K562 (cell line): ENCODE measurements at regions not wholly inside any gene's neighbourhood (a gene's known extent, or its start where the extent isn't known, plus 50 kb on each side); places are given as distances from the start of the nearest gene placed in this dataset.

Experiments used
- ATAC-seq: fragments of 200-7000 bp; cut with Tn5 transposase; 3 replicates; pipeline ENCODE4 v1.9.1; 2020; ENCODE audit warnings: moderate library complexity
- BruUV-seq: library from RNA; stranded (reverse); fragments of 400-500 nt; replicated peaks from 2 replicates; lab custom pipeline; 2021; lab: Mats Ljungman, UMichigan
- CTCF ChIA-PET: fragments of 300-600 bp; formaldehyde crosslinking; extraction: SDS; loops from one replicate; lab custom pipeline; 2021; ENCODE audit warnings: low intra/inter-chr PET ratio; lab: Yijun Ruan, JAX
- POLR2A ChIA-PET: fragments of 300-600, 350-650 bp; sonication (Branson Sonifier 250); formaldehyde crosslinking; extraction: SDS; loops from one replicate; lab custom pipeline; 2021; ENCODE audit warnings: antibody characterized with exemption, inconsistent platforms; lab: Yijun Ruan, JAX
- DNase-seq, 4 experiments: peaks; one replicate each; pipeline versions ENCODE4 v3.0.0 to v3.0.0-alpha.2; 2011 to 2018; ENCODE audit warnings: low spot score in 3 of 4, mixed read lengths in 3 of 4; ENCODE audit errors: extremely low read depth in 1 of 4
- FAIRE-seq: peaks from 2 replicates; lab custom pipeline; 2011; peaks lifted over from hg19 to GRCh38; lab: Jason Lieb, UNC
- H2AFZ ChIP-seq: 2 replicates; pipeline ENCODE4 v1.6.0; 2011; ENCODE audit warnings: low read depth, low read length, control low read depth, inconsistent platforms
- H3K27ac ChIP-seq: fragments of 200-600 bp; 3 replicates; pipeline ENCODE4 v1.8.0; 2011; ENCODE audit warnings: low read depth, mild to moderate bottlenecking, control low read depth, inconsistent platforms, low read length, moderate library complexity, mixed read lengths; ENCODE audit errors: extremely low read depth
- H3K27me3 ChIP-seq, 2 experiments: fragments of 300-600 bp in 1 of 2; 2 replicates in 1 of 2; 3 replicates in 1 of 2; pipeline versions ENCODE4 v1.6.0 to v1.8.0; 2011; ENCODE audit warnings: inconsistent platforms in 2 of 2, low read length in 2 of 2, mild to moderate bottlenecking in 1 of 2, mixed read lengths in 1 of 2, moderate library complexity in 1 of 2; ENCODE audit not compliant: control insufficient read depth in 2 of 2, insufficient read depth in 2 of 2
- H3K36me3 ChIP-seq: fragments of 300-600 bp; 3 replicates; pipeline ENCODE4 v1.8.0; 2011; ENCODE audit warnings: mild to moderate bottlenecking, low read length, inconsistent platforms; ENCODE audit not compliant: control insufficient read depth, insufficient read depth
- H3K4me1 ChIP-seq, 2 experiments: fragments of 200-600 bp in 1 of 2; replicated peaks in 1 of 2; 2 replicates in 1 of 2; 3 replicates in 1 of 2; pipeline versions ENCODE4 v1.5.1 to v1.8.0; 2011; ENCODE audit warnings: inconsistent platforms in 2 of 2, low read length in 2 of 2, mild to moderate bottlenecking in 1 of 2, mixed read lengths in 1 of 2, moderate library complexity in 1 of 2; ENCODE audit not compliant: control insufficient read depth in 2 of 2, insufficient read depth in 2 of 2
- H3K4me2 ChIP-seq: 2 replicates; pipeline ENCODE4 v1.6.1; 2011; ENCODE audit warnings: low read length, control low read depth, inconsistent platforms, mixed read lengths; ENCODE audit not compliant: insufficient read depth
- H3K4me3 ChIP-seq: fragments of 200-600 bp; sonication (generic), shearing (Covaris generic); 2 replicates; pipeline ENCODE4 v1.5.1; 2016; ENCODE audit warnings: control low read depth, inconsistent platforms
- H3K79me2 ChIP-seq: fragments of 200-600 bp; 3 replicates; pipeline ENCODE4 v1.8.0; 2011; ENCODE audit warnings: low read length, inconsistent platforms; ENCODE audit not compliant: control insufficient read depth, insufficient read depth
- H3K9ac ChIP-seq, 2 experiments: 2 replicates each; pipeline versions ENCODE4 v1.6.0 to v1.6.1; 2011; ENCODE audit warnings: low read depth in 2 of 2, low read length in 2 of 2, control low read depth in 1 of 2, inconsistent platforms in 1 of 2, mild to moderate bottlenecking in 1 of 2, mixed read lengths in 1 of 2; ENCODE audit not compliant: insufficient read depth in 1 of 2
- H3K9me1 ChIP-seq: one replicate; pipeline ENCODE4 v1.6.0; 2011; ENCODE audit warnings: inconsistent platforms, mild to moderate bottlenecking, low read length, moderate library complexity; ENCODE audit not compliant: control insufficient read depth, insufficient read depth
- H3K9me3 ChIP-seq: replicated peaks from 2 replicates; pipeline ENCODE4 v1.5.1; 2011; ENCODE audit warnings: low read depth, low read length, inconsistent platforms; ENCODE audit not compliant: control insufficient read depth, insufficient read depth
- H4K20me1 ChIP-seq: replicated peaks from 2 replicates; pipeline ENCODE4 v1.6.1; 2011; ENCODE audit warnings: low read length, inconsistent platforms, mixed read lengths; ENCODE audit not compliant: control insufficient read depth, insufficient read depth
- BCL6 ChIP-seq: fragments of 250-450 bp; sonication (Bioruptor Pico); IDR thresholded peaks from 2 replicates; pipeline ENCODE4 v1.4.0; 2020
- BCOR ChIP-seq: fragments of 450-650 bp; IDR thresholded peaks from 2 replicates; pipeline ENCODE4 v1.6.1; 2016
- CHD2 ChIP-seq: IDR thresholded peaks from 2 replicates; pipeline ENCODE4 v1.6.1; 2011; ENCODE audit warnings: low read depth, low read length
- FOSL1 ChIP-seq: fragments of 200-800 bp; sonication (Bioruptor generic); conservative IDR thresholded peaks from 2 replicates; pipeline ENCODE4 v1.6.1; 2016; ENCODE audit warnings: missing genetic modification characterization, missing compliant biosample characterization
- GTF2E2 ChIP-seq: fragments of 200-800 bp; sonication (Bioruptor generic); IDR thresholded peaks from 2 replicates; pipeline ENCODE4 v1.6.1; 2016; ENCODE audit warnings: missing genetic modification characterization, missing compliant biosample characterization
- HNRNPH1 ChIP-seq: fragments of 200-400 bp; formaldehyde crosslinking; optimal IDR thresholded peaks from 2 replicates; pipeline ENCODE3; 2017; ENCODE audit warnings: low read depth, mild to moderate bottlenecking, low read length, moderate library complexity
- KDM5B ChIP-seq: fragments of 200-600 bp; sonication (generic); IDR thresholded peaks from 2 replicates; pipeline ENCODE4 v1.6.1; 2012; ENCODE audit warnings: low read depth, mild to moderate bottlenecking, moderate library complexity, low read length, control low read depth, inconsistent platforms; ENCODE audit not compliant: insufficient replicate concordance
- MTA3 ChIP-seq: fragments of 450-650 bp; formaldehyde crosslinking; IDR thresholded peaks from 2 replicates; pipeline ENCODE4 v1.6.1; 2017; ENCODE audit warnings: mild to moderate bottlenecking, borderline replicate concordance
- NFYB ChIP-seq: IDR thresholded peaks from 2 replicates; pipeline ENCODE4 v1.6.1; 2011; ENCODE audit warnings: mild to moderate bottlenecking, moderate library complexity; ENCODE audit not compliant: insufficient read length; ENCODE audit errors: extremely low read depth
- RBM17 ChIP-seq: fragments of 200-400 bp; formaldehyde crosslinking; IDR thresholded peaks from 2 replicates; pipeline ENCODE4 v1.6.1; 2017; ENCODE audit warnings: low read depth, mild to moderate bottlenecking, low read length, borderline replicate concordance
- SRSF7 ChIP-seq: fragments of 200-400 bp; formaldehyde crosslinking; optimal IDR thresholded peaks from 2 replicates; pipeline ENCODE3; 2017; ENCODE audit warnings: mild to moderate bottlenecking, low read depth, low read length
- STAG1 ChIP-seq: sonication (generic); formaldehyde crosslinking; IDR thresholded peaks from 2 replicates; pipeline ENCODE4 v1.5.0; 2020; ENCODE audit warnings: missing genetic modification reagents, borderline replicate concordance
- ZBTB7A ChIP-seq: IDR thresholded peaks from 2 replicates; pipeline ENCODE4 v1.6.1; 2011; ENCODE audit warnings: low read depth, mild to moderate bottlenecking, low read length, moderate library complexity, borderline replicate concordance; ENCODE audit not compliant: control insufficient read depth
- WGBS: fragments of 100-300 bp; shearing (Covaris generic); methylation state at CpG from one replicate; pipeline ENCODE4 v1.1.6; 2016; ENCODE audit warnings: low coverage, mixed read lengths; ENCODE audit not compliant: insufficient coverage; ENCODE audit errors: missing lambda C conversion rate; 5-methylcytosine and 5-hydroxymethylcytosine counted together
- in situ Hi-C: fragments of 300-500 bp; cut with MboI; formaldehyde crosslinking; loops from 4 replicates; pipeline ENCODE4 v1.15.0; 2018; ENCODE audit warnings: inconsistent platforms, mixed read lengths
- intact Hi-C: fragments of 100-400 bp; cut with micrococcal nuclease; formaldehyde crosslinking; loops from 2 replicates; pipeline ENCODE4 v1.14.2; 2022

- Histone ChIP-seq H2AFZ (no peak overlapping the region), H3K79me2 (no peaks in the 10 kb centered on the region), H3K27ac (no peak overlapping the region), H3K4me2 (no peak overlapping the region), H3K9me3 (no peaks in the 10 kb centered on the region), H4K20me1 (no peaks in the 10 kb centered on the region), H3K4me1 (no peaks in the 10 kb centered on the region), H3K4me3 (no peak overlapping the region), H3K9me1 (no peaks in the 10 kb centered on the region), H3K9ac (no peak overlapping the region)
- DNase-seq, result no peak
- ChIA-PET CTCF (no interaction called here), POLR2A (no interaction called here)
- no peak for FAIRE-seq
- in situ Hi-C loops, result no loop called here
- intact Hi-C loops, result no loop called here
- TF ChIP-seq NFYB, result no peak
- no peak for TF ChIP-seq MTA3
- no peak for TF ChIP-seq RBM17
- TF ChIP-seq CHD2, result no peak
- no peak for TF ChIP-seq KDM5B
- no peak for TF ChIP-seq BCL6
- TF ChIP-seq HNRNPH1, result no peak
- TF ChIP-seq ZBTB7A, result no peak
- TF ChIP-seq BCOR, result no peak
- TF ChIP-seq STAG1 (CRISPR knock-in tag), result no peak
- no peak for TF ChIP-seq SRSF7
- TF ChIP-seq FOSL1, result no peak
- TF ChIP-seq GTF2E2 (tag), result no peak
- TF ChIP-seq, all 486 proteins: peak for 0
- Histone ChIP-seq H3K36me3 (no peaks in the 10 kb centered on the region), H3K27me3 (peaks cover 0 to 2% of the 10 kb centered on the region in 2 experiments; a peak in 1 of 5 replicates)
- 0% methylated on average over 1 of the region's 1 CpG for WGBS
- no TSS peak for BruUV-seq
- ATAC-seq, result no peak
Observed at GRCh38 chr2:66269166-66269565, 165.8 kb upstream of the MEIS1 start.
